Fibroblast of skin of right biceps (primary cell): ENCODE measurements at regions not wholly inside any gene's neighbourhood (a gene's known extent, or its start where the extent isn't known, plus 50 kb on each side); places are given as distances from the start of the nearest gene placed in this dataset.
A peak's percentile ranks its signal among the peaks of the same experiment; 100 is the strongest.
"Not testable (repeated sequence)": the region's sequence is repeated elsewhere in the genome, so short reads cannot be mapped to it uniquely, and the experiment has no call there.

Source experiments
- DNase-seq: peaks from one replicate; pipeline ENCODE4 v3.0.0-alpha.2; 2013

DNA sequence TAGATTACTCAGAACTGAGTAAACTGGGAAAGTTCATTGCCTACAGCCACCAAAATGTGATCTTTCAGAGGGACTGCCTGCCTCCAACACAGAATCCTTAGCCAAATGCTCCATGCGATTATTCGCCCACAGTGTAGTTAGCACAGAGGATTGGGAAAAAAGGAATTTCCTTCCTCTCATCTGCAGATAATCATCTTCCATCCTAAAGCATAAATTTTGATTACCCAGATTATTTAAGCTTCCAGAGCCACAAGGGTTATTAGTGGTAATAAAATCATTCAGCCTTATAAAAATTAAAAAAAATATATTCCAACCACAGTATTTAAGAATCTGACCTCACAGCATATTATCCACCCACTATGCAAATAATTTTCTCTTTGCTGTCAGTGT is 285.3 kb upstream of the GRAMD2B start:
- DNase-seq = peak; percentile 64

DNA sequence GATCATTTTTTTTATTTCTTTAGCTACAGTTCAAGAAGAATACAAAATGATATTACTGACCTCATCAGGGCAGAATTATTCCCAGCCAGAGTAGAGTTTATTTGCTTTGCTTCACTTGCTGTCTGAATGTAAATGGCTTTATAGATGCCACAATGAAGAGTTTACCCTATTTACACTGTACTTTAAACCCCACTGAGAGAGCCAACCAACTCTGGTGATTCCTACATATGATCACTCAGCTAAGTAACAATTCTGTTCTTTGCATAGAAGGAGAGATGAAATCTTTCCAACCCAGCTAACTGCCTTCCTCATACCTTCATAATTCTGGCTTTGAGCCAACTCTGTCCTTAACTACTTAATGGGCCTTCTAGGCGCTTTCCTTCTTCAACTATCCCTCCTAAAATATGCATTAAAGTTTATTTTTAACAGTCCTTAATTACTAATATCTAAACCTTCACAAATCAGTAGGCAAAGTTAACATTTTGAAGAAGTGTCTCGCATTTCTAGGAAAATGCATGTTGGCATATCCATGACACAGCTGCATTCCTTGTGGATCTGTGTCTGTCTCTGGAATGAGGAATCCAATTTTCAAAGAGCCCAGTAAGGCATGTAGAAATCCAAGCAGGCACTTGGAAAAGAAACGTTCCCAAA is 284.8 kb upstream of the GRAMD2B start:
- DNase-seq = peak; percentile 77

DNA sequence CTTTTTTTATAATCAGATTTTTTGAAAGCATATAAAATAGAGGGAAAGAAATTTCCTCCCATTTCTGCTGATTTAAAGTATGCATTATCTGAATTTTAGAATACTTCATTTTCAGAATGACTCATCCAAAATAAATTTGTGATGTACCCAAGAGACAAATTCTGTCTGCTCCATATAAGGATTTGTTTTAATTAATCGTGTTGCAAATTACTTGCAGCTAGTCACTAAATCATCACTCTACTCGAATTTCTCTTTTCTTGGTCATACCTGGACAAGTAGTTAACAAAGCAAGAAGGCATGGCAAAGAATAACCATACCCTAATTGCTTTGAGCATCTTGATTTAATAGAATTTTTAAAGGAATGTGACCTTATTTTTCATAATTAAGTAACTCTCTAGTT is 284.1 kb upstream of the GRAMD2B start:
- peak; percentile 44 for DNase-seq

DNA sequence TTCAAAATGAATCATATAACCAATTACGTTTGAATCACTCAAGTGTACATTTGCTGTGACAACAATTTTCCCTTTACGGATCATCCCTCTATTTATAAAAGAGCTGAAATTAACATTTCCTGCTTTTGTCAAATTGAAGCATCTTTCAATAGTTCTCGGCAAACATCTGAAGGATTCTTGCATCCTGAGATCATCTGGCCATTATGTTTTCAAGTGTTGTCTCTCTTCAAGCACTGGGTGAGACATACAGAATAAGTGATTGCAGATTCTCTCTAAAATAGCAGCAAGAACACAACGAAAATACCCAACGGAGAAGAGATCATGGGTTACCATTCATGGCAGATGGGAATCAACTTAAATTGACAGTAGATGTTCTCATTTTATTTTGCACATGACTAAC is 283.4 kb upstream of the GRAMD2B start:
- DNase-seq = peak; percentile 79

DNA sequence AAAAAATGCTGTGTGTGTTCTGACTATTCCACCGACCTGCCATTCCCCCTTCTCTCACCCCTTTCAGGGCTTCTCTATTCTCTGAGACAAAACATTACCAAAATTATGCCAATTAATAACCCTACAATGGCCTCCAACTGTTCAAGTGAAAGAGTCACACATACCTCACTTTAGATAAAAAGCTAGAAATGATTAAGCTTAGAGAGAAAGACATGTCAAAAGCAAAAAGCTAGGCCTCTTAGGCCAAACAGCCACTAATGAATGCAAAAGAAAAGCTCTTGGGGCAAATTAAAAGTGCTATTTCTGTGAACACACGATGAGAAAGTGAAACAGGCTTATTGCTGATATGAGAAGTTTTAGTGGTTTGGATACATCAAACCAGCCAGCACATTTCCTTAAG is 279.6 kb upstream of the GRAMD2B start:
- no peak for DNase-seq

DNA sequence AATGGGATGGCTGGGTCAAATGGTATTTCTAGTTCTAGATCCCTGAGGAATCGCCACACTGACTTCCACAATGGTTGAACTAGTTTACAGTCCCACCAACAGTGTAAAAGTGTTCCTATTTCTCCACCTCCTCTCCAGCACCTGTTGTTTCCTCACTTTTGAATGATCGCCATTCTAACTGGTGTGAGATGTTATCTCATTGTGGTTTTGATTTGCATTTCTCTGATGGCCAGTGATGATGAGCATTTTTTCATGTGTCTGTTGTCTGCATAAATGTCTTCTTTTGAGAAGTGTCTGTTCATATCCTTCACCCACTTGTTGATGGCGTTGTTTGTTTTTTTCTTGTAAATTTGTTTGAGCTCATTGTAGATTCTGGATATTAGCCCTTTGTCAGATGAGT is 272.9 kb upstream of the GRAMD2B start:
- not testable (repeated sequence) for DNase-seq

DNA sequence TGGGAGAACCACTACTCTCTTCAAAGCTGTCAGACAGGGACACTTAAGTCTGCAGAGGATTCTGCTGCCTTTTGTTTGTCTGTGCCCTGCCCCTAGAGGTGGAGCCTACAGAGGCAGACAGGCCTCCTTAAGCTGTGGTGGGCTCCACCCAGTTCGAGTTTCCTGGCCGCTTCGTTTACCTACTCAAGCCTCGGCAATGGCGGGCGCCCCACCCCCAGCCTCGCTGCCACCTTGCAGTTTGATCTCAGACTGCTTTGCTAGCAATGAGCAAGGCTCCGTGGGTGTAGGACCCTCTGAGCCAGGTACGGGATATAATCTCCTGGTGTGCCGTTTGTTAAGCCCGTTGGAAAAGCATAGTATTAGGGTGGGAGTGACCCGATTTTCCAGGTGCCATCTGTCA is 267.9 kb upstream of the GRAMD2B start:
- not testable (repeated sequence) for DNase-seq

DNA sequence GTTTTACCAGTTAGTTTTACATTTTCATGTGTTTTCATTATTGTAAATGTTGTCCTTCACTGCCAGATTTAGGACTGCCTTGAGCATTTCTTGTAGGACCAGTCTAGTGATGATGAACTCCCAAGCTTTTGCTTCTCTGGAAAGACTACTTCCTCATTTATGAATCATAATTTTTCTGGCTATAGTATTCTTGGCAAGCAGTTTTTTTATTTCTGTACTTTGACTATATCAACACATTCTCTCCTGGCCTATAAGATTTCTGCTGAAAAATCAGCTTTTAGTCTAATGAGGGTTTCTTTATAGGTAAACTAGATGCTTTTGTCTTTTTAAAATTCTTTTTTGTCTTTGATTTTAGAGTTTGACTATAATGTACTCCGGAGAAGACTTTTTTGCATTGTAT is 256.8 kb upstream of the GRAMD2B start:
- DNase-seq = no peak

DNA sequence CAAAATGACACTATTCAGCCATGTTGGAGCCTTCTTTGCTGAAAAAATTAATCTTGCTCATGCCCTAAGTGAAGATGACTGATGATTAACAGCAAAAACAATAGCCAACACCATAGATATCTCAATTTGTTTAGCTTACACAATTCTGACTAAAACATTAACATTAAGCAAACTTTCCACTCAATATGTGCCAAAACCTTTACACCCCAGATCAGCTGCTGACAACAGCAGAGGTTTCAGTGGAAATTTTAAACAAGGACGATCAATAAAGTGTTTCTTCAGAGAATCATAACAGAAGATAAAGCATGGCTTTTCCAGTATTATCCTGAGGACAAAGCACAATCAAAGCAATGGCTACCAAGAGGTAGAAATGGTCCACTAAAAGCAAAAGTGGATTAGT is 254.4 kb upstream of the GRAMD2B start:
- no peak for DNase-seq

DNA sequence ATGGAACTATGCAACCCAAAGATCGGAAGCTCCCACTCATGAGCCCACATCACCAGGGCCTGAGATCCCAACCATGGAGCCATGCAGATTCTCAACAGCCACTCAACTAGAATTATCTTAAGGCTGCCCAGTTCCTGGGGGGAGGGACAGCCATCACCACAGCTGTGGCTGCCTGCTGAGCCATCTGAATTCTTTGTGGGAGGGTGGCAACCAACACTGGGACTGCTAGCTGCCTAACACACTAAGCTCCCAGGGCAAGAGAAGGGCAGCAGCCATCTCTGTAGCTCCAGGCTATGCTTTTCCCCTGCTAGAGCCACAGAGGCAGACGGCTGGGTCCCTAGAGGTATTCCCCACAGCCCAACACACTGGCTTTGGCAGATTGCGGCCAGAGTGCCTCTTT is 251.3 kb upstream of the GRAMD2B start:
- DNase-seq = no peak

DNA sequence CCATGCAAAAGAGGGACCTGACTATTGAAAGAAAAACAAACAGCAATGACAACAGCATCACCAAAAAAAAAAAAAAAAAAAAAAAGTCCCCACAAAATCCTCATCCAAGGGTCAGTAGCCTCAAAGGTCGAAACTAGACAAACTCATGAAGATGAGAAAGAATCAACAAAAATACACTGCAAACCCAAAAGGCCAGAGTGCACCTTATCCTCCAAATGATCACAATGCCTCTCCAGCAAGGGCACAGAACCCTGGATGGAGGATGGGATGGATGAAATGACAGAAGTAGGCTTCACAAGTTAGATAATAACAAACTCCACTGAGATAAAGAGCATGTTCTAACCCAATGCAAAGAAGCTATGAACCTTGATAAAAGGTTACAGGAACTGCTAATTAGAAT is 250.4 kb upstream of the GRAMD2B start:
- DNase-seq = no peak

DNA sequence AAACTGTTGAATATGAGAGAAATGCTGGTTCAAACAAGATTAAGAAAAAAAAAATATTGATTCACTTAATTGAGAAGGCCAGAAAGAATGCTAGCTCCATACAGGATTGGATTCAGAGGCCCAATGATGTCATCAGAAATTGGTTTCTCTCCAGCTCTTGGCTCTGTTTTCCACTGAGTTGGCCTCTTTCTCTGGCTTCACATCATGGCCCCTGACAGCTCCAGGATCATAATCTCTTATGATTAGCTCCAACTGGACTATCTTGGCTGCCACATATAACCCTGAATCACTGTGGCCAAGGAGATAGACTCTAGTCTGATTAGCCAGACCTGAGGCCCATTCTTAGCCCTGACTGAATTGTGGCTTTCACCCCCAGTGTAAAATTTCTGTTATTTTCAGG is 244.7 kb upstream of the GRAMD2B start:
- DNase-seq = peak; percentile 65

DNA sequence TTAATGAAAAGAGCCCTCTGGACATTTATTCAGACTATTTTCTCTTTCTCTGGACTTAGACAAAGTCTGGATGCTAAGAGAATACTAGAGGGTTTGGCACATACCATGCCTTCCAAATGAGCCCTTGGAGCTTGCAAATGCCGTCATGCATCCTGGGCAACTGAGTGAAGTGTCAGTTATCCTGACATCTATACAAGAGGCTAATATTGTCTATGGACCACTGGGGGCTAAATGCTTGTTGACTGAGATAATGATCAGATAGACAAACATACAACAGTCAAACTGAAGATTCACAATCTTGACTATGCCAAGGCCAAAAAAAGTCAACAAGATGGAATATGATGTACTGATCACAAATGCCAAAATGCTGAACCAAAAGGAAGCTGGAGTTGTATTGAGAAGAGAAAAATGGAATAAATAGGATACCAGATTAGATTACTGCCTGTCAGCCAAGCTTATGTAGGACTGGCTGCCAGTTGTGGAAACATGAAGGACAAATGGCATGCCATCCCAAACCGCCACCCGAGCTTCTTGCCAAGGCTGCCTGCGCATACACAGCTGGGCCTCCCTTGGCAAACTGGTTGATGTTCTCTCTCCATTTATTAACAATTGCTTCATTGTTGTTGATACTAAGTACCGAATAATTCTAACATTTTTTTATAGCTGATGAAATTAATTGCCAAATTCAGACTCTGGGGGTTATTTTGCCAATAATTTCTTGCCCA is 240.1 kb upstream of the GRAMD2B start:
- no peak for DNase-seq

DNA sequence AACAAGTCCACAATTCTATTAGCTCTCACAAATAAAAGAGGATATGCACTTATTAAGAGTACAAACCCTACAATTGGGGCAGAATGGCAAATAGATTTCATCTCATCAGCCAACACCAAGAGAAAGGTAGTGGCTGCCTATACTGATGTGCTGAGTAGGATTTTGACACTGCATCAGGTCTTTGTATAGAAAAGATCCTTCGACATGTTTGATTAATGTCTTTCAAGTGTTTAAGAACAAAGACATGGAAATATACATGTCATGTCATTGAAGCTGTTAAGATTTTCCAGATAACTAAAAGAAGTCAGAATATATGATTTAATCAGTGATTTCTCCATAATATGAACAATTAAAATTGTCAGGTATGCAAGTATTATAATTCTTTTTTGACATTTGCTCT is 238.7 kb upstream of the GRAMD2B start:
- DNase-seq = no peak

DNA sequence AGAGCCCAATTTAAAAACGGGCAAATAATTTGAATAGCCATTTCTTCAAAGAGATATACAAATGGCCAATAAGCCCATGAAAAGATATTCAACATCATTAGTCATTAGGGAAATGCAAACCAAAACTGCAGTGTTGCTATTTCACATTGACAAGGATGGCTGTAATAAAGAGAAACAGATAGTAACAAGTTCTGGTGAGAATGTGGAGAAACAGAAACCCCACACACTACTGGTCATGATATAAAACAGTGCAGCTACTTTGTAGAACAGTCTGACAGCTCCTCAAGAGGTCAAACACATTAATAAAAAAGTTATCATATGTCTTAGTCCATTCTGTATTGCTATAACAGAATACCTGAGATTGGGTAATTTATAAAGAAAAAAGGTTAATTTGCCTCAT is 237.0 kb upstream of the GRAMD2B start:
- no peak for DNase-seq

DNA sequence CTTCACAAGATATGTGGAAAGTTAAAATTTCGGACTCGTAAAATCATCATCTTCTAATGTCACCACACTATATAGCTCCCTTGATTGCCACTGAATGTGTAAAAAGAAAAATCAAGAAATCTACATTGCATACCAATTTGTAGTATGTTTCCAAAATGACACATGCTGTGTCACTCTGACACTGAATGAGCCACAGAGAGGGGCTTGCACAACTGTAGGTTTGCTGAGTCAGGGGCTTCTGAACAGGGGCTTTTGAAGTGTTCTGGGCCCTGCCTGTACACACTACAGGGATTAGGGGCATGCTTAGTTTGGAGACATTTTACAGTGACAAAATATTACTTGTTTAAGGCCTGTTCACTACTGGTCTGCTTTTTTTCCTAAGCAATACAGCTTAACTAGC is 234.4 kb upstream of the GRAMD2B start:
- DNase-seq = peak; percentile 10

DNA sequence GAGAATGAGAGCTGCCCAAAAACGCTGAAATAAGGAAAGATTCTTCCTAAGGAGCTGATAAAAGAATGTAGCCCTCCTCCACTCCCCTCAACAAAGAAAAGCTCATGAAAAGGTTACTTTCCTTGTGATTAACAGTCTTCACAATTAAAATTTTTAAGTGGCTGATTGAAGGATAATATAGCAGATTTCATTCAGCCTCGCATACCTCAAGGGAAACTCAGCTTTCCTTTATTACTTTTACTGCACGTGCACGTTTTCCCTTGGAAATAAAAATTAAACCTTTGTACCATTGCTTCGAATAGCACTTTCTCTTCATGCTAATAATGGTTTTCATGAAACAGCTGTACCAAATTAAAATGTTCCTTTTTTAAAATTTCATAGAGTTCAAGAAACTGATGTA is 234.0 kb upstream of the GRAMD2B start:
- DNase-seq = no peak

DNA sequence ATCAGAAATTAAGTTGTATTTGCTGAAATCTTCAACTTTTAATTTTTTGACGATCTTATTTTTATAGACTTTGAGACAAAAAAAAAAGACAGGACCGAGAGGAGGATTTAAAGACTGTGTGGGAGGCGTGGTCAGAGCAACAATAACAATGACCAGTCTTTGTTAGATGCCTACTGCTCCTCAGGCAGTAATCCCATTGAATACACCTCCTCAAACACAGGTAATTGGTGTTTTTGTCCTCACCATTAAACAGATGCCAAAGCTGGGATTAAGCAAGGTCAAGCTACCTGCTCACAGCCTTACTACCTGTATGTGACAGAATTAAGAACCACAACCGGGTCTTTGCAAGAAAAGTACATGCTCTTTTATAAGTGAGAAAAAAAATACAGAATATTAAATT is 233.3 kb upstream of the GRAMD2B start:
- DNase-seq = no peak

DNA sequence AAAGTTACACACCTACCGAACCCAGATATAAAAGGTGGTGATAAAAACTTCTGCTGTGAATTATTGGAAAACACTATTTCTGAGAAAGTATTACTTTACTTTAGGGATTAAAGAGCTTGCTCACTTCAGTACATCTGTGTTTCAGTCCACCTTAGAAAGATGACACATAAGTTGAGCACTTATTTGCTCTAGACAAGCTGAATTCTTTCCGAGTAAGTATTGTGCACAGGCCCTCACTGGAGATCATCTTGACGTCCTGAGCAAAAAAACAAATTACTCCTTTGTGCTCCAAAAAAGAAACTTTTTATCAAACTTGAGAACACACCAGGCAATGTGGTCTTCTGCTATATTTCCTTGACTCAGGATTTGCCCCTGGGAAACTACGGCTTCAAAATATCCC is 231.0 kb upstream of the GRAMD2B start:
- peak; percentile 16 for DNase-seq

DNA sequence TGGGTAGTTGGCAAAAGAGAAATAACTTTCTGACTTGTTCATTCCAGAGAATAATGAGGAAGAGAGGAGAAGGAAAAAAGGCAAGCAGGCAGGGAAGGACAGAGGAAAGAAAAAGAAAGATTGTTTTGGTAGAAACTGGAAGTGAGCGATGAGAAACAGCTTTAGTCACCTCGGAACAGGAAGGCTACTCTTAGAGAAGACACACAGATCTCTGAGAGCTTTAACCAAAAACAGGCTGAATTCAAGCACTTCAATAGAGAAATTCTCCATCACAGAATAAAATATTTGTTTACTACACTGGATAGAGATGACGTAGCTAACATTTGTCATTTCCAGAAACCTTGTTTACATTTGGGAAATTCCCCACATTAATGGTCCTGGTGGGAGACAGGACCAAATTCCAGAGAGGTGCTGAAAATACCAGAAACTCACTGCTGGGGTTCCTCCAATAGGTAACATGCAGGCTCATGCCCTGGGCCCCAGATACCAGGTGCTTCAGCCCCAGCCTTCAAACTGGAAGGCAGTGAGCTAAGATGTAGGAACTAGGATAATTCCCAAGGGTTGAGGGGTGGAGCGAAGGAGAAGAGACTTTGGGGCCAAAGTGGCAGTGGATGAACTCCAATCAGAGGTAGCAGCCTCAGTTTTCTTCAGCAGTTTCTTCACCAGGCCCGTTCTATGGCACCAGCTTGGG is 227.7 kb upstream of the GRAMD2B start:
- DNase-seq = no peak

DNA sequence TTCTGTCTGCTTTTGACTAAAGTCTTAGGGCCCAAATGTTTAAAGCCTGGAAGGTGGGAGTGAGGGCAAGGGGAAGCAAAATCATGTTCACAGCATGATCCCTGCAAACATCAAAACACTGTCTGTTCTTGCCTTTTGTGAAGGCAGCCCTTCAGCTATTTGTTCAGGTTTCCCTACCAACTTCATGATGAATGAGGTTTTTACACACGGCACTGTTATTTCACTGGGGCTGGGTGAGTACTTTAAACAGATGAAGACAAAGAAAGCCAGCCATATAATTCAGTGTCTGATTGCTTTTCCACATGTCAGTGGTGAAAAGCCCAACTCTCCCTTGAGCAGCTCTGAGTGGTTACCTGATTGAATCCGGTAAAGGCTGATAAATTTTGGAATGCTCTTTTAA is 224.7 kb upstream of the GRAMD2B start:
- no peak for DNase-seq

DNA sequence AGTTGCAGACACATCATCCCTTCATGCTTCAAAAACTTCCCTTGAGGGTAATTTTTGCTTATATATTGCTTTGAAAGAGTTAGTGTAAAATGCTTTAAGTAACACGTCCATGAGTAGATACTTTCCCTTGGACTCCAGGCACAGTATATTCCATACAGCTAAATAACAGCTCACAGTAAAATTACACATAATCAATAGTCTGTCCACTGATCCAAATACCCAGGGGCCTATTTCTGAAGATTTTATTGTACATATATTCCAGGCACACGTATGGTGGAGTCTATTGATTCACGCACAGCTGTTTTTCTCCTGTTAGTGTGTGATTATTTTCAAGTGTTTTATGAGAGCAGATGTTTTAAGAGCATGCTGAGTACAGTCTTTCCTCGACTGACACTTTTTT is 223.7 kb upstream of the GRAMD2B start:
- DNase-seq = no peak

DNA sequence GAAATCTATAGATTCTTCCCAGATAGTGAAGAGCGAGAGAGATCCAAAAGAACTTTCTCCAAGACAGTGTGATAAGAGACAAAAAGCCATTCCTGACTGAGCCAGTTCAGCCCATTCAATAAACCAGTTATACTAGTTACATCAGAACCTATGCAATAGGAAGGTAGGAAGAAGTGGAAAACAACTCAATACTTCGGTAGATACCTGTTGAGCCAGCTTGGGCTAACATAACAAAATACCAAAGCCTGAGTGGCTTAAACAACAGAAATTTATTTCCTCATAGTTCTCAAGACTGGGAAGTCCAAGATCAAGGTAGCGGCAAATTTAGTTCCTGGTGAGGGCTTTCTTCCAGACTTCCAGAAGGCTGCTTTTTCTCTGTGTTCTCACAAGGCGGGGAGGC is 214.5 kb upstream of the GRAMD2B start:
- DNase-seq = no peak

DNA sequence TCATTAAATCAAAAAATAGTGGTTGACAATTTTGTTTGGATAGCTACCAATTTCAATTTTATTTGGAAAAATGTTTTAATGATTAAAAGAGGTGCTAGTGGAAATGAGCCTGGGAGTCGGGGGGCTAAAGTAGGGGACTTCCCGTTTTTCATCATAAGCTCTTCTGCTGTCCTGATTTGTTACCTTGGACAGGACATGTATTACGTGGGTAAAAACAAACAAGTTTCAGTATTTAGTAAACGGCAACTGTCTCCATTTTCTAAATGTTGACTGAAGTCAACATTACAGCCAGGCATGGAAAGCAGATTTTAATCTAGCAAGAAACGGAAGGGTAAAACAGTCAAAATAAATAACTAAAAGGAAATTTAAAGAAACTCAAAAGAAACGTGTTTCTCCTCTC is 212.3 kb upstream of the GRAMD2B start:
- DNase-seq = no peak
